Fibroblast of lung (primary cell): ENCODE measurements at regions not wholly inside any gene's neighbourhood (a gene's known extent, or its start where the extent isn't known, plus 50 kb on each side); places are given as distances from the start of the nearest gene placed in this dataset.

ENCODE experiments used
- DNase-seq, 2 donors: peaks; one replicate each; pipeline versions ENCODE4 v3.0.0 to v3.0.0-alpha.2; 2010; ENCODE audit warnings: low read depth in 2 of 2
- H2AFZ ChIP-seq: 2 replicates; pipeline ENCODE4 v1.5.1; 2012; ENCODE audit warnings: low read length, control low read depth, inconsistent platforms
- H3K27ac ChIP-seq: 2 replicates; pipeline ENCODE4 v1.5.1; 2011; ENCODE audit warnings: low read length, control low read depth; ENCODE audit not compliant: insufficient read depth
- H3K27me3 ChIP-seq: 2 replicates; pipeline ENCODE4 v1.5.1; 2011; ENCODE audit warnings: mild to moderate bottlenecking, low read length; ENCODE audit not compliant: control insufficient read depth, insufficient read depth
- H3K36me3 ChIP-seq: 2 replicates; pipeline ENCODE4 v1.5.1; 2011; ENCODE audit warnings: low read length; ENCODE audit not compliant: control insufficient read depth, insufficient read depth
- H3K4me1 ChIP-seq: 2 replicates; pipeline ENCODE4 v1.5.1; 2011; ENCODE audit warnings: low read length; ENCODE audit not compliant: control insufficient read depth, insufficient read depth; ENCODE audit errors: extremely low read depth
- H3K4me2 ChIP-seq: 2 replicates; pipeline ENCODE4 v1.5.1; 2011; ENCODE audit warnings: low read length, control low read depth; ENCODE audit not compliant: insufficient read depth; ENCODE audit errors: extremely low read depth
- H3K4me3 ChIP-seq, 4 experiments: fragments of 200-600 bp in 1 of 4; sonication (generic) in 1 of 4; replicated peaks in 1 of 4; 2 replicates each; pipeline ENCODE4 v1.5.1; 2011 to 2016; ENCODE audit warnings: low read length in 4 of 4, low read depth in 3 of 4, mild to moderate bottlenecking in 3 of 4, control low read depth in 2 of 4, inconsistent platforms in 1 of 4, mixed read lengths in 1 of 4; ENCODE audit not compliant: insufficient read depth in 1 of 4; ENCODE audit errors: control extremely low read depth in 1 of 4
- H3K79me2 ChIP-seq: 2 replicates; pipeline ENCODE4 v1.5.1; 2012; ENCODE audit warnings: mild to moderate bottlenecking, low read length, inconsistent platforms; ENCODE audit not compliant: control insufficient read depth, insufficient read depth
- H3K9ac ChIP-seq: 2 replicates; pipeline ENCODE4 v1.5.1; 2011; ENCODE audit warnings: mild to moderate bottlenecking, low read length, control low read depth; ENCODE audit not compliant: insufficient read depth
- H3K9me3 ChIP-seq: 2 replicates; pipeline ENCODE4 v1.5.1; 2012; ENCODE audit warnings: low read depth, low read length; ENCODE audit not compliant: control insufficient read depth, insufficient read depth
- H4K20me1 ChIP-seq: 2 replicates; pipeline ENCODE4 v1.5.1; 2011; ENCODE audit warnings: low read length; ENCODE audit not compliant: control insufficient read depth, insufficient read depth; ENCODE audit errors: extremely low read depth
- EZH2 ChIP-seq: IDR thresholded peaks from 2 replicates; pipeline ENCODE4 v1.5.1; 2012; ENCODE audit warnings: low read length, control low read depth, mild to moderate bottlenecking; ENCODE audit errors: missing control alignments
- TF ChIP-seq, protein P1 (sequence below), 2 donors: IDR thresholded peaks in 1 of 2; conservative IDR thresholded peaks in 1 of 2; 1 replicate in 1 of 2; 2 replicates in 1 of 2; pipeline ENCODE4 v1.5.1; 2011 to 2012; ENCODE audit warnings: low read length in 2 of 2, control low read depth in 1 of 2, inconsistent platforms in 1 of 2, low read depth in 1 of 2, mild to moderate bottlenecking in 1 of 2

DNA sequence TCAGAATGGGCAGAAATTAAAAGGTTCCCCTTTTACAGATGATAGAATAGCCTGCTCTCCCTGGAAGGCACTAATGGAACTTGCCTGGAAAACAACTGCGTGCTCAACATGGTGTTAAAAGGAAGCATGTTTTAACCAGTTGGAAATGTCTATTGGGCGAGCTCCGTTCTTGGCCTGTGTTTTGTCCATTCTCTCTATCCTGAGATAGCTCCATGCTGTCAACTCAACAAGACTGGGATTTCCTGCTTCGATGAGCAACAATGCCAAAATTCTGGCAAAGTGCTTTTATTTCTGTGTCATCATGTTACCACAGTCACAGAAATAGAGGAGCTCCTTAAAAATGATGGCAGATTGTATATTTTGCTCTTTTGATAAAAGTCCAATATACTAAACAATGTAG is 198.3 kb downstream of the PLK2 start:
- Histone ChIP-seq H3K4me1 (peaks cover 2% of the 10 kb centered on the region), H3K27me3 (no peaks in the 10 kb centered on the region), H2AFZ (peak overlapping the region; percentile 4), H3K79me2 (no peaks in the 10 kb centered on the region), H3K36me3 (no peaks in the 10 kb centered on the region), H3K4me3 (no peak overlapping the region), H4K20me1 (no peaks in the 10 kb centered on the region), H3K4me2 (peak overlapping the region; percentile 3), H3K9ac (no peak overlapping the region), H3K9me3 (no peaks in the 10 kb centered on the region), H3K27ac (no peak overlapping the region)
- no peak for TF ChIP-seq EZH2
- TF ChIP-seq, protein P1, sequence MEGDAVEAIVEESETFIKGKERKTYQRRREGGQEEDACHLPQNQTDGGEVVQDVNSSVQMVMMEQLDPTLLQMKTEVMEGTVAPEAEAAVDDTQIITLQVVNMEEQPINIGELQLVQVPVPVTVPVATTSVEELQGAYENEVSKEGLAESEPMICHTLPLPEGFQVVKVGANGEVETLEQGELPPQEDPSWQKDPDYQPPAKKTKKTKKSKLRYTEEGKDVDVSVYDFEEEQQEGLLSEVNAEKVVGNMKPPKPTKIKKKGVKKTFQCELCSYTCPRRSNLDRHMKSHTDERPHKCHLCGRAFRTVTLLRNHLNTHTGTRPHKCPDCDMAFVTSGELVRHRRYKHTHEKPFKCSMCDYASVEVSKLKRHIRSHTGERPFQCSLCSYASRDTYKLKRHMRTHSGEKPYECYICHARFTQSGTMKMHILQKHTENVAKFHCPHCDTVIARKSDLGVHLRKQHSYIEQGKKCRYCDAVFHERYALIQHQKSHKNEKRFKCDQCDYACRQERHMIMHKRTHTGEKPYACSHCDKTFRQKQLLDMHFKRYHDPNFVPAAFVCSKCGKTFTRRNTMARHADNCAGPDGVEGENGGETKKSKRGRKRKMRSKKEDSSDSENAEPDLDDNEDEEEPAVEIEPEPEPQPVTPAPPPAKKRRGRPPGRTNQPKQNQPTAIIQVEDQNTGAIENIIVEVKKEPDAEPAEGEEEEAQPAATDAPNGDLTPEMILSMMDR (conservative IDR thresholded peaks at IDR 0.05 in 1 of 2, IDR thresholded peaks at IDR 0.05 in 1 of 2; ENCODE audit: low read depth in 1 of 2, low read length in 2 of 2) = no peak
- DNase-seq = peak; percentile 44 to 82

DNA sequence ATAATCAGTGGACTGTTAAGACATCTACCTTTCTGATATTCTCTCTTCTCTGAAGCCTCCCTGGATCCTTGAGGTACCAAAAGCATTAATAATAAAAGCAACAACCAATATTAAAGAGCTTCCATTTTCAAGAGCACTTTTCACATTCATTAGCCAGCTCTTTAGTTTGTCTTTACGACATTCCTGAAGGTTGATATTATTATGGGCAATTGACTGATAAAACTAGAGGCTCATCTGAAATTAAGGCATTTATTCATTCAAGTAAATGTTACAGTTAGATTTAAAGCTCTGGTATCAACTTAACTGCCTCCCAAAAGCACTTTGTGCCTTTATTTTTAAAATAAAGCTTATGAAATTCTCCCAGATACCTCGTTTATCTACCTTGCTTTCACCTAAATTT is 199.6 kb downstream of the PLK2 start:
- Histone ChIP-seq H3K4me2 (peak overlapping the region; percentile 68), H3K9me3 (no peaks in the 10 kb centered on the region), H2AFZ (peak overlapping the region; percentile 3), H3K27me3 (no peaks in the 10 kb centered on the region), H3K4me1 (peaks cover 2% of the 10 kb centered on the region), H3K27ac (no peak overlapping the region), H3K4me3 (no peak overlapping the region), H3K9ac (no peak overlapping the region), H3K79me2 (no peaks in the 10 kb centered on the region), H3K36me3 (no peaks in the 10 kb centered on the region), H4K20me1 (no peaks in the 10 kb centered on the region)
- no peak for DNase-seq
- no peak for TF ChIP-seq EZH2
- TF ChIP-seq, protein P1 (conservative IDR thresholded peaks at IDR 0.05 in 1 of 2, IDR thresholded peaks at IDR 0.05 in 1 of 2; ENCODE audit: low read depth in 1 of 2, low read length in 2 of 2) = no peak

DNA sequence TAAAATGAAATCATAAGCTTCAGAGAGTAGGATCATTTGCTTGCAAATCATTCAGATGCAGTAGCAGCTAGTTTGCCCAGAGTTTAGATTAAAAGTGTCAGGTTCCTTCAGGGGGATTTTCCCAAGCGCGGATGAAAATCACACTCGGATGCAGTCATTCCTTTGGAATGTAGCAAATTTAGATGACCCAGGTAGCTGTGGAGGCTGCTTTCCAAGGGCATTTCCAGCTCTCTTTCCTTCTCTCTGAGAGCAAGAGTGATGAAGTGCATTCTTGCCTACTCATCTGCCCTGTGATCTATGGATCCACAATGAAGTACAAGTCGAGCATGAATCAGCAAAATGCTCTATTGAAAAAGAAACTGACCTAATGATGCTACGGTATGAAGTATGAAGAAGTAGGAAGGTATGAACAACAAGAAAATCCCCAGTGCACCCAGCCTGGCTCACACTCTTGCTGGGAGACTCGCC is 200.2 kb downstream of the PLK2 start:
- no peak overlapping the region for H3K27ac ChIP-seq
- H3K9me3 ChIP-seq = no peaks in the 10 kb centered on the region
- no peaks in the 10 kb centered on the region for H3K79me2 ChIP-seq
- no peaks in the 10 kb centered on the region for H3K27me3 ChIP-seq
- DNase-seq = peak; percentile 58 to 98
- no peaks in the 10 kb centered on the region for H4K20me1 ChIP-seq
- H3K4me1 ChIP-seq = peaks cover 2% of the 10 kb centered on the region
- H2AFZ ChIP-seq = peak overlapping the region; percentile 3
- no peak for TF ChIP-seq EZH2
- TF ChIP-seq, protein P1 (conservative IDR thresholded peaks at IDR 0.05 in 1 of 2, IDR thresholded peaks at IDR 0.05 in 1 of 2; ENCODE audit: low read depth in 1 of 2, low read length in 2 of 2) = no peak
- H3K4me3 ChIP-seq = peak overlapping the region in 1 of 4 experiments; percentile 6
- no peaks in the 10 kb centered on the region for H3K36me3 ChIP-seq
- peak overlapping the region; percentile 68 for H3K4me2 ChIP-seq
- H3K9ac ChIP-seq = no peak overlapping the region
